ENCODE measurements at regions not wholly inside any gene's neighbourhood (a gene's known extent, or its start where the extent isn't known, plus 50 kb on each side); places are given as distances from the start of the nearest gene placed in this dataset.

GRCh38 chr12:24759155-24759554 is 189.7 kb downstream of the BCAT1 start:
- no peak for DNase-seq (ENCODE audit: low read depth in 2 of 2)

GRCh38 chr12:24756479-24757024 is 192.3 kb downstream of the BCAT1 start:
- no peak for DNase-seq (ENCODE audit: low read depth in 2 of 2)

- DNase-seq (ENCODE audit: low read depth in 2 of 2), result no peak
Measured at GRCh38 chr12:24754690-24755638, 193.9 kb downstream of the BCAT1 start.

GRCh38 chr12:24752763-24753462 is 196.0 kb downstream of the BCAT1 start:
- DNase-seq (ENCODE audit: low read depth in 2 of 2), result no peak

GRCh38 chr12:24751181-24751580 is 197.7 kb downstream of the BCAT1 start:
- DNase-seq (ENCODE audit: low read depth in 2 of 2), result no peak

- no peak for DNase-seq (ENCODE audit: low read depth in 2 of 2)
Measured at GRCh38 chr12:24750263-24750662, 198.6 kb downstream of the BCAT1 start.

GRCh38 chr12:24749171-24749570 is 199.7 kb downstream of the BCAT1 start:
- DNase-seq (ENCODE audit: low read depth in 2 of 2), result no peak

GRCh38 chr12:24748326-24748725 is 200.6 kb downstream of the BCAT1 start:
- DNase-seq (ENCODE audit: low read depth in 2 of 2), result no peak

GRCh38 chr12:24746864-24747263 is 202.0 kb downstream of the BCAT1 start:
- DNase-seq (ENCODE audit: low read depth in 2 of 2), result no peak

- DNase-seq (ENCODE audit: low read depth in 2 of 2), result no peak
Measured at GRCh38 chr12:24746006-24746671, 202.8 kb downstream of the BCAT1 start.

GRCh38 chr12:24743941-24744793 is 204.7 kb downstream of the BCAT1 start:
- DNase-seq (ENCODE audit: low read depth in 2 of 2), result no peak

- no peak for DNase-seq (ENCODE audit: low read depth in 2 of 2)
Measured at GRCh38 chr12:24742378-24742777, 206.5 kb downstream of the BCAT1 start.

GRCh38 chr12:24741216-24741615 is 207.7 kb downstream of the BCAT1 start:
- no peak for DNase-seq (ENCODE audit: low read depth in 2 of 2)

- no peak for DNase-seq (ENCODE audit: low read depth in 2 of 2)
Measured at GRCh38 chr12:24739106-24739779, 209.7 kb downstream of the BCAT1 start.

- no peak for DNase-seq (ENCODE audit: low read depth in 2 of 2)
Measured at GRCh38 chr12:24738441-24738840, 210.5 kb downstream of the BCAT1 start.

- DNase-seq (ENCODE audit: low read depth in 2 of 2), result no peak
Measured at GRCh38 chr12:24731596-24731995, 217.3 kb downstream of the BCAT1 start.

GRCh38 chr12:24730489-24730896 is 218.4 kb downstream of the BCAT1 start:
- no peak for DNase-seq (ENCODE audit: low read depth in 2 of 2)

GRCh38 chr12:24728826-24729225 is 220.1 kb downstream of the BCAT1 start:
- no peak for DNase-seq (ENCODE audit: low read depth in 2 of 2)

- DNase-seq (ENCODE audit: low read depth in 2 of 2), result no peak
Measured at GRCh38 chr12:24728366-24728765, 220.5 kb downstream of the BCAT1 start.

- no peak for DNase-seq (ENCODE audit: low read depth in 2 of 2)
Measured at GRCh38 chr12:24725616-24726015, 223.3 kb downstream of the BCAT1 start.

- no peak for DNase-seq (ENCODE audit: low read depth in 2 of 2)
Measured at GRCh38 chr12:24724814-24725213, 224.1 kb downstream of the BCAT1 start.
